ENCODE measurements at regions not wholly inside any gene's neighbourhood (a gene's known extent, or its start where the extent isn't known, plus 50 kb on each side); places are given as distances from the start of the nearest gene placed in this dataset.

DNA sequence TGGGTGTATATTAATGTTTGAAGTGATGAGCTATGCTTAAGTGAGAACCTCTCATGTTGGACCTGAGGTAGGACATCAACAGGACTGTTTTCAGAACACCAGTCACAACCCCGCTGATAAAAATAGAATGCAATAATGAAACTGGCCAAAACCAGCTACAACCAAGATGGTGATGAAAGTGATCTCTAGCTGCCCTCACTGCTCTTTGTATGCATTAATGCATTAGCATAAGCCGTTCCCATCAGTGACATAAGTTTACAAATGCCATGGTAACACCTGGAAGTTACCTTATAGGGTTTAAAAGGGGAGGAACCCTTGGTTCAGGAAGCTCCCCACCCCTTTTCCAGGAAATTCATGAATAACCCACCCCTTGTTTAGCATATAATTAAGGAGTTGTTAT is 672.5 kb upstream of the EEF2KMT start:
- Histone ChIP-seq H3K4me3 (replicated peaks in 1 of 3; ENCODE audit: insufficient read depth in 1 of 3, low read depth in 1 of 3, low read length in 3 of 3) (no peak overlapping the region), H3K4me2 (ENCODE audit: insufficient read depth, low read length) (no peak overlapping the region), H3K9me1 (replicated peaks; ENCODE audit: control insufficient read depth, extremely low read depth, insufficient read depth, low read length) (no peaks in the 10 kb centered on the region), H3K79me2 (ENCODE audit: control insufficient read depth, insufficient read depth, low read length) (no peaks in the 10 kb centered on the region), H3K36me3 (ENCODE audit: control insufficient read depth in 2 of 2, extremely low read depth in 1 of 2, insufficient read depth in 2 of 2, low read length in 2 of 2) (no peaks in the 10 kb centered on the region), H4K20me1 (replicated peaks; ENCODE audit: control insufficient read depth, extremely low read depth, insufficient read depth, low read length) (no peaks in the 10 kb centered on the region), H3K9me3 (replicated peaks; ENCODE audit: control insufficient read depth, insufficient read depth, low read length) (peaks cover 2% of the 10 kb centered on the region), H2AFZ (ENCODE audit: low read depth, low read length) (no peak overlapping the region), H3K4me1 (ENCODE audit: control insufficient read depth, extremely low read depth, insufficient read depth, low read length) (no peaks in the 10 kb centered on the region), H3K9ac (replicated peaks; ENCODE audit: extremely low read depth, insufficient read depth, low read length) (no peak overlapping the region), H3K27ac (ENCODE audit: insufficient read depth, low read depth, low read length) (no peak overlapping the region), H3K27me3 (ENCODE audit: control insufficient read depth in 2 of 2, insufficient read depth in 2 of 2, low read length in 2 of 2) (no peaks in the 10 kb centered on the region)
- TF ChIP-seq GATA2 (IDR thresholded peaks at IDR 0.05; ENCODE audit: insufficient read depth, insufficient read length, low read depth, low read length) (no peak), JUN (IDR thresholded peaks at IDR 0.05; ENCODE audit: borderline replicate concordance, insufficient read depth, insufficient read length, low read depth) (no peak), FOS (IDR thresholded peaks at IDR 0.05; ENCODE audit: borderline replicate concordance, insufficient read depth, low read length) (no peak), POLR2A (IDR thresholded peaks at IDR 0.05; ENCODE audit: low read depth, low read length) (no peak), MYC (IDR thresholded peaks at IDR 0.05; ENCODE audit: low read depth, low read length) (no peak), EZH2 (IDR thresholded peaks at IDR 0.05; ENCODE audit: borderline replicate concordance, low read depth, low read length, severe bottlenecking) (no peak), POLR2AphosphoS5 (IDR thresholded peaks at IDR 0.05; ENCODE audit: insufficient read depth, low read depth, low read length) (no peak)
- TF ChIP-seq, protein P1, sequence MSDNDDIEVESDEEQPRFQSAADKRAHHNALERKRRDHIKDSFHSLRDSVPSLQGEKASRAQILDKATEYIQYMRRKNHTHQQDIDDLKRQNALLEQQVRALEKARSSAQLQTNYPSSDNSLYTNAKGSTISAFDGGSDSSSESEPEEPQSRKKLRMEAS (IDR thresholded peaks at IDR 0.05; ENCODE audit: insufficient read depth, insufficient read length): no peak
- TF ChIP-seq, protein P2, sequence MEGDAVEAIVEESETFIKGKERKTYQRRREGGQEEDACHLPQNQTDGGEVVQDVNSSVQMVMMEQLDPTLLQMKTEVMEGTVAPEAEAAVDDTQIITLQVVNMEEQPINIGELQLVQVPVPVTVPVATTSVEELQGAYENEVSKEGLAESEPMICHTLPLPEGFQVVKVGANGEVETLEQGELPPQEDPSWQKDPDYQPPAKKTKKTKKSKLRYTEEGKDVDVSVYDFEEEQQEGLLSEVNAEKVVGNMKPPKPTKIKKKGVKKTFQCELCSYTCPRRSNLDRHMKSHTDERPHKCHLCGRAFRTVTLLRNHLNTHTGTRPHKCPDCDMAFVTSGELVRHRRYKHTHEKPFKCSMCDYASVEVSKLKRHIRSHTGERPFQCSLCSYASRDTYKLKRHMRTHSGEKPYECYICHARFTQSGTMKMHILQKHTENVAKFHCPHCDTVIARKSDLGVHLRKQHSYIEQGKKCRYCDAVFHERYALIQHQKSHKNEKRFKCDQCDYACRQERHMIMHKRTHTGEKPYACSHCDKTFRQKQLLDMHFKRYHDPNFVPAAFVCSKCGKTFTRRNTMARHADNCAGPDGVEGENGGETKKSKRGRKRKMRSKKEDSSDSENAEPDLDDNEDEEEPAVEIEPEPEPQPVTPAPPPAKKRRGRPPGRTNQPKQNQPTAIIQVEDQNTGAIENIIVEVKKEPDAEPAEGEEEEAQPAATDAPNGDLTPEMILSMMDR (IDR thresholded peaks at IDR 0.05; ENCODE audit: extremely low read depth in 1 of 2, insufficient read depth in 1 of 2, low read depth in 1 of 2, low read length in 2 of 2): no peak
- FAIRE-seq: no peak
- BruUV-seq (replicated peaks): no TSS peak
- no peak for DNase-seq (ENCODE audit: low read depth, low spot score)
- ChIA-PET POLR2A (no interaction called here), CTCF (no interaction called here)
- intact Hi-C loops (cut with micrococcal nuclease) (no loop called here), dilution Hi-C loops (cut with MboI; ENCODE audit: extremely low pct_ligation_motif_present, low sequenced_read_pairs) (no loop called here)
